Ishikawa (cell line): ENCODE measurements at regions not wholly inside any gene's neighbourhood (a gene's known extent, or its start where the extent isn't known, plus 50 kb on each side); places are given as distances from the start of the nearest gene placed in this dataset.

Experiments used
- CEBPB ChIP-seq: IDR thresholded peaks from 2 replicates; pipeline ENCODE4 v1.6.1; 2012
- CREB1 ChIP-seq: IDR thresholded peaks from 2 replicates; pipeline ENCODE4 v1.6.1; 2012; ENCODE audit warnings: low read depth
- EGR1 ChIP-seq: IDR thresholded peaks from 2 replicates; pipeline ENCODE4 v1.6.1; 2012
- EP300 ChIP-seq: IDR thresholded peaks from 2 replicates; pipeline ENCODE4 v1.6.1; 2012; ENCODE audit warnings: borderline replicate concordance
- FOXM1 ChIP-seq: IDR thresholded peaks from 2 replicates; pipeline ENCODE4 v1.6.1; 2012; ENCODE audit warnings: low read depth, borderline replicate concordance
- NFIC ChIP-seq: IDR thresholded peaks from 2 replicates; pipeline ENCODE4 v1.6.1; 2012
- RAD21 ChIP-seq: IDR thresholded peaks from 2 replicates; pipeline ENCODE4 v1.6.1; 2012; ENCODE audit warnings: low read depth
- TAF1 ChIP-seq: IDR thresholded peaks from 2 replicates; pipeline ENCODE4 v1.6.1; 2012; ENCODE audit warnings: low read depth, mild to moderate bottlenecking
- TCF12 ChIP-seq: IDR thresholded peaks from 2 replicates; pipeline ENCODE4 v1.6.1; 2012; ENCODE audit warnings: low read depth
- TEAD4 ChIP-seq: IDR thresholded peaks from 2 replicates; pipeline ENCODE4 v1.6.1; 2012
- YY1 ChIP-seq: IDR thresholded peaks from 2 replicates; pipeline ENCODE4 v1.6.1; 2012; ENCODE audit warnings: low read depth
- ZBTB7A ChIP-seq: IDR thresholded peaks from 2 replicates; pipeline ENCODE4 v1.6.1; 2012; ENCODE audit warnings: low read depth
- TF ChIP-seq, protein P1 (sequence below): IDR thresholded peaks from 2 replicates; pipeline ENCODE4 v1.6.1; 2012; ENCODE audit warnings: low read depth, mild to moderate bottlenecking
- TF ChIP-seq, protein P2 (sequence below): IDR thresholded peaks from 2 replicates; pipeline ENCODE4 v1.6.1; 2012
- TF ChIP-seq, protein P3 (sequence below): IDR thresholded peaks from 2 replicates; pipeline ENCODE4 v1.6.1; 2012

DNA sequence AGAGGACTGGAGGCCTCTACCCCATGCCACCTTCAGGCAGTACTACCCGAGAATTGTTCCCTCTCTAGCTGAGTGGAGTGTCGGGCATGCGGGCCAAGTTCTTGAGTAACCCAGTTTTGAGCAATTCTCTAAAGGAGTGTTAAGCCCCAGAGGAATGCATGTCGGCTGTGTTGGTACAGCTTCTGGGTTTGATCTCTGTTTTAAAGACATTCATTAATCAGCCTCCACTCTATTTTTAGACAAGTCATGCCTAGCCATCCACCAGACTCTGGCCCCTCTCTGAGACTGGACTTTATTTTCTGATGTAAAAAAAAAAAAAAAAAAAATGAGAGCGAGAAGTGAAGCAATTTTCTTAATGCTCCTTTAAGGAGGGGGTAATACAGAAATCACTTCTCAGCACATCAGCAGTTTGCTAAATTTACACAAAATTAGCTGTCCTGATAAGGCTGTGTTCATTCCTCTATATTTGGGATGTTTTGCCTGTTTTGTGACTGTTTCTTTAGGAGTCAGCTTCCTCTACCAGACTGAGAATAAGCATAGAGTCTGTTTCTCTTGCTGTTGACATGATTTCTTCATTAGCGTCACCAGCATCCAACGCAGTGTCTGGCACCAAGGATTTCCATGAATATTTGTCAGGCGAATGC, 88.7 kb downstream of the AXIN2 start:
- TF ChIP-seq CEBPB, result no peak
- TF ChIP-seq TCF12, result no peak
- TF ChIP-seq CREB1, result no peak
- no peak for TF ChIP-seq RAD21
- TF ChIP-seq, protein P1, sequence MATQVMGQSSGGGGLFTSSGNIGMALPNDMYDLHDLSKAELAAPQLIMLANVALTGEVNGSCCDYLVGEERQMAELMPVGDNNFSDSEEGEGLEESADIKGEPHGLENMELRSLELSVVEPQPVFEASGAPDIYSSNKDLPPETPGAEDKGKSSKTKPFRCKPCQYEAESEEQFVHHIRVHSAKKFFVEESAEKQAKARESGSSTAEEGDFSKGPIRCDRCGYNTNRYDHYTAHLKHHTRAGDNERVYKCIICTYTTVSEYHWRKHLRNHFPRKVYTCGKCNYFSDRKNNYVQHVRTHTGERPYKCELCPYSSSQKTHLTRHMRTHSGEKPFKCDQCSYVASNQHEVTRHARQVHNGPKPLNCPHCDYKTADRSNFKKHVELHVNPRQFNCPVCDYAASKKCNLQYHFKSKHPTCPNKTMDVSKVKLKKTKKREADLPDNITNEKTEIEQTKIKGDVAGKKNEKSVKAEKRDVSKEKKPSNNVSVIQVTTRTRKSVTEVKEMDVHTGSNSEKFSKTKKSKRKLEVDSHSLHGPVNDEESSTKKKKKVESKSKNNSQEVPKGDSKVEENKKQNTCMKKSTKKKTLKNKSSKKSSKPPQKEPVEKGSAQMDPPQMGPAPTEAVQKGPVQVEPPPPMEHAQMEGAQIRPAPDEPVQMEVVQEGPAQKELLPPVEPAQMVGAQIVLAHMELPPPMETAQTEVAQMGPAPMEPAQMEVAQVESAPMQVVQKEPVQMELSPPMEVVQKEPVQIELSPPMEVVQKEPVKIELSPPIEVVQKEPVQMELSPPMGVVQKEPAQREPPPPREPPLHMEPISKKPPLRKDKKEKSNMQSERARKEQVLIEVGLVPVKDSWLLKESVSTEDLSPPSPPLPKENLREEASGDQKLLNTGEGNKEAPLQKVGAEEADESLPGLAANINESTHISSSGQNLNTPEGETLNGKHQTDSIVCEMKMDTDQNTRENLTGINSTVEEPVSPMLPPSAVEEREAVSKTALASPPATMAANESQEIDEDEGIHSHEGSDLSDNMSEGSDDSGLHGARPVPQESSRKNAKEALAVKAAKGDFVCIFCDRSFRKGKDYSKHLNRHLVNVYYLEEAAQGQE, result no peak
- no peak for TF ChIP-seq TEAD4
- no peak for TF ChIP-seq NFIC
- no peak for TF ChIP-seq EP300
- TF ChIP-seq, protein P2, sequence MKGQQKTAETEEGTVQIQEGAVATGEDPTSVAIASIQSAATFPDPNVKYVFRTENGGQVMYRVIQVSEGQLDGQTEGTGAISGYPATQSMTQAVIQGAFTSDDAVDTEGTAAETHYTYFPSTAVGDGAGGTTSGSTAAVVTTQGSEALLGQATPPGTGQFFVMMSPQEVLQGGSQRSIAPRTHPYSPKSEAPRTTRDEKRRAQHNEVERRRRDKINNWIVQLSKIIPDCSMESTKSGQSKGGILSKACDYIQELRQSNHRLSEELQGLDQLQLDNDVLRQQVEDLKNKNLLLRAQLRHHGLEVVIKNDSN, result no peak
- TF ChIP-seq FOXM1, result no peak

DNA sequence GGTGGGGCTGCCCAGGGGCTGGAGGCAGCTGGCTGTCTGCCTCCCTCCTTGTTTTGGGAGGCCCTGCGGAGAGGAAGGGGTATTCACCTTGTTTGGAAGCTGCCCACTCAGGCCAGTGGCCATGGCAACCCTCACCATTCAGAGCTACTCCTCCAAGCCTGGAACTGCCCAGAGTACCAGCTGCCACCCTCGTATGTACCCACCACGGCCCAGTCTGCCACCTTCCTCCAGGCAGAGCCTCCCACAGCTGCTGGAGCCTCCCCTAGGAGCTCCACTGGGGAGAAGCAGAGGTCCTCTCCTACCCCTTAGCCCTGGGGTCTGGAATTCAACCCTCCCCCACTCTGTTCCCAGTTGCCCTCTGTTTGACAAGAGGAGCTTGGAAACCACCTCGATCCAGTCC, 90.7 kb downstream of the AXIN2 start:
- TF ChIP-seq ZBTB7A, result no peak
- TF ChIP-seq TEAD4, result no peak
- no peak for TF ChIP-seq TAF1
- TF ChIP-seq, protein P1, result no peak
- TF ChIP-seq CREB1, result no peak

DNA sequence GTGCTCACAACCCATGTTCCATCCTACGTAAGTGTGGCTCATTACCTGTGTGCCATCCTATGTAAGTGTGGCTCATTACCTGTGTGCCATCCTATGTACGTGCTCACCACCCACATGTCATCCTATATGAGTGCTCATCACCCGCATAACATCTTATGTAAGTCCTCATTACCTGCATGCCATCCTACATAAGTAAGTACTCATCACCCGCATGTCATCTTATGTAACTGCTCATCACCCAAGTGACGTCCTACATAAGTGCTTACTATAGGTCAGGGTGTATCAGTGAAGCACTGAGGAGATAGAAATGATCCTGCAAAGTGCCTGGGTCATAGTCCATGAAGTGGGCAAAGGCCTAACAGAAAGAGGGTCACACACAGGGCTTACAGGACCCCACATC, 93.1 kb downstream of the AXIN2 start:
- TF ChIP-seq EP300, result no peak
- TF ChIP-seq, protein P2, result no peak
- no peak for TF ChIP-seq TCF12
- TF ChIP-seq NFIC, result no peak
- TF ChIP-seq, protein P1, result no peak
- TF ChIP-seq EGR1, result no peak

DNA sequence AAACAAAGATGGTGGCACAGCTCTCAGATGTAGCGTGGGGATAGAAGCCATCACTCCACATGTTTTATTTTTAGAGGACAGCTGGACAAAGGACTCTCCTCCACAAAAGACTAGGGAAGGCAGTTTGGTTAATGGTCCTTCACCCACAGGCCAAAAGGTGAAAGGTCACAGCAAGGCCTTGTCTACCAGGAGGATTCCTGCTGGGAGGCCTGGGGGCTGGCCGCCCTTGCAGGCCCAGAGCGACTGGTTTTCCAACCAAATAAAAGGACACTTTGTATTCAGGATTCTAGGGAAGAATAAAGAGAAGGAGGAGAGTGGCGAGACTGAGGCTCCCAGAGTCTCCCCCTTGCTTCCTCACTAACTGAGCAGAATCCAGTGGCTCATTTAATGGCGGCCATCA, 94.3 kb downstream of the AXIN2 start:
- TF ChIP-seq TEAD4 (no peak), TAF1 (no peak), TCF12 (no peak), CREB1 (no peak), FOXM1 (no peak), EGR1 (no peak), YY1 (no peak), EP300 (no peak), ZBTB7A (no peak), NFIC (no peak), CEBPB (no peak), RAD21 (no peak)
- TF ChIP-seq, protein P3, sequence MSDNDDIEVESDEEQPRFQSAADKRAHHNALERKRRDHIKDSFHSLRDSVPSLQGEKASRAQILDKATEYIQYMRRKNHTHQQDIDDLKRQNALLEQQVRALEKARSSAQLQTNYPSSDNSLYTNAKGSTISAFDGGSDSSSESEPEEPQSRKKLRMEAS, result no peak
- TF ChIP-seq, protein P1, result no peak
